ENCODE measurements at regions not wholly inside any gene's neighbourhood (a gene's known extent, or its start where the extent isn't known, plus 50 kb on each side); places are given as distances from the start of the nearest gene placed in this dataset.

- DNase-seq (ENCODE audit: extremely low read depth, low read depth), result no peak
- TF ChIP-seq CTCF (IDR thresholded peaks at IDR 0.05; ENCODE audit: low read depth, low read length), result no peak
Measured at GRCh38 chr20:12649234-12649633, 359.5 kb upstream of the SPTLC3 start.

DNA sequence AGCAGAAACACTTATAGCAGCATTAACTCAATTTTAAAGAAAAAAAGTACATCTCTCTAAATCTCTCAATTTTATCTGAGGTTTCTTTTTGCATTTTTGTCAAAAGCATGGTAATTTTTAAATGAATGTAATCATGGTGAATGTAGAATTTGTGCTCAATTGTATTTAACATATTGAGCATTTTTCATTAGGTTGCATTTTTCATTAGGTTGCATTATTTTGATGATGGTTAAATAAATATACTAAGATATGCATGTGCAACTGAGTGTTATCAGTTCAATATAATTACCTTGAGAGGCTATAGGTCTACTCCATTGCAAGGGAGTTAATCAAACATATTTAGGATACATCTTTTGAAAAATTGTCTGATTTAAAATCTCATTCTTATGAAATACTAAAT, 355.1 kb upstream of the SPTLC3 start:
- DNase-seq (ENCODE audit: extremely low read depth, low read depth), result no peak
- TF ChIP-seq CTCF (IDR thresholded peaks at IDR 0.05; ENCODE audit: low read depth, low read length), result no peak

DNA sequence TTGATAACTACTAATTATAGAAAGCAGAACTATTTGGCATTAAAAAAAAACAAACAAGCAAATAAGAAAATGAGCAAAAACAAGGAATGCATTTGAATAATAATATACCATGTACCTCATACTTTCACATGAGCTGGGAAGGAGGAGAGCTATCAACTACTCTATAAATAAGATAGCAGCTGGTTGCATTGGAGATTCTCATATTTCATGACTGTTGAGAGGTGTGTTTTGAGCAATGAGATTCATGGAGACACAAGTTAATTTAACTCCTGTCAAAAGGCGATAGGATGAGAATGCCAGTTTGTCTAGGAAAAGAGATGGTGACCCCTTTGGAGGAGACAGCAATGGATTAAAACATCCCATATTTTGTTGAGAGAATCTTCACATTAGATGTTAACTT, 348.8 kb upstream of the SPTLC3 start:
- no peak for DNase-seq (ENCODE audit: extremely low read depth, low read depth)
- no peak for TF ChIP-seq CTCF (IDR thresholded peaks at IDR 0.05; ENCODE audit: low read depth, low read length)

- no peak for TF ChIP-seq CTCF (IDR thresholded peaks at IDR 0.05; ENCODE audit: low read depth, low read length)
- no peak for DNase-seq (ENCODE audit: extremely low read depth, low read depth)
Measured at GRCh38 chr20:12660918-12661317, 347.9 kb upstream of the SPTLC3 start.

DNA sequence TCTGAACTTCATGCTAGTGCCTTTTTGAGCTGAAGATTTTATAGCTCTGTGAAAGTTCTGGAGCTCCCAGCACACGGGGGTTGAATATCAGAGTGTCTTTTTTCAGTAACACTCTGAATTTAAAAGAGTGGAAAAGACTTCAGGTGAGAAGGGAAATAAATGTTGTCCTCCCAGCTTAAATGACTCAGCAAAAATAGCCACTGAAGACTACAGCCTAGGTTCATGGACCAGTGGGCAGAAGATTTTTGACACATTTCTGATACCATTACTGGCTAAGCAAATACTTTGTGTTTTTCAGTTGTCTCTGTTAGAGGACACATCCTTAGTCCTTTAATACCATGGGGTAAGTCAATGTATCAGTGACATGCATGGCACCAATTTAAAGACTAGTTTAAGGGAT, 338.5 kb upstream of the SPTLC3 start:
- DNase-seq (ENCODE audit: extremely low read depth, low read depth), result no peak
- no peak for TF ChIP-seq CTCF (IDR thresholded peaks at IDR 0.05; ENCODE audit: low read depth, low read length)

DNA sequence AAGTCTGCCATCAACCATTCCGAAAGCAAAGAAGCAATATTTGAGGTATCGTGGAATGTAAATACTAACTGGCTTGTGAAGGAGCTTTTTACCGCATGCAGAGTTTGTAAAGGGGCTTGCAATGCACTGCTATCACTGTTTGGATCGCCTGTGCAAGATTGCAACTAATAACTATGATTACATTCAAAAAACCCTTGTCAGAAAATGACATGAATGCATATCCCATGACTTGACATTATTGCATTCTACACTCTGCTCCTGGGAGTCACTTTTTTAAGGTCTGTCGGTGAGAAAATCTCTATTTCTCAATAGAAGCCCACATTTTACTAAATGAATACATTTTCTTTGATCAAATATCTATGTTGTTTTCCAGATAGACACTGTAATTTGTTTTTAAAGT, 335.4 kb upstream of the SPTLC3 start:
- DNase-seq (ENCODE audit: extremely low read depth, low read depth), result no peak

DNA sequence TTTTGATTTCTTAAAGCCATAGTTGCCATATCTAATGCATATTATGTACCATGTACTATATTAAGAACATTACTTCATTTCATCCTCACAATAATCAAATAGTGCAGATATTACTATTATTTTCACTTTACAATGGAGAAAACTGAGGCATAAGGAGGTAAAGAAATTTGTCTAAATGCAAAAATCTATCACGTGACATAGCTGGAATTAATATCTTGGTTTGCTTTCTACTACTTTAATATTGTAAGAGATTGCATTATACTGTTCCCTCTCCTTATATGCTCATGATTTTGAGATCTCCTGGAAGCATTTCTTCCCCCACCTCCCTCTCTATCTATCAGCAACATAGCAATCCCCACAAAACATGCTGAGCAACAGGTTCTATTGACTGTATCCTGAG, 330.8 kb upstream of the SPTLC3 start:
- no peak for TF ChIP-seq CTCF (IDR thresholded peaks at IDR 0.05; ENCODE audit: low read depth, low read length)
- no peak for DNase-seq (ENCODE audit: extremely low read depth, low read depth)

More for the DNA sequence above, 335.4 kb upstream of the SPTLC3 start:
- TF ChIP-seq CTCF (IDR thresholded peaks at IDR 0.05; ENCODE audit: low read depth, low read length), result no peak

Data from AG09319 (cell line).